A673 (cell line): ENCODE measurements at regions not wholly inside any gene's neighbourhood (a gene's known extent, or its start where the extent isn't known, plus 50 kb on each side); places are given as distances from the start of the nearest gene placed in this dataset.

Experiments used
- CTCF ChIP-seq: fragments of 300-800, 200-600 bp; sonication (generic); conservative IDR thresholded peaks from 2 replicates; pipeline ENCODE4 v1.5.1; 2017; ENCODE audit warnings: low read depth, mild to moderate bottlenecking, antibody characterized with exemption, low read length, moderate library complexity, mixed read lengths
- EZH2 ChIP-seq: fragments of 200-600 bp; sonication (generic); IDR thresholded peaks from 2 replicates; pipeline ENCODE4 v1.6.1; 2017; ENCODE audit warnings: borderline replicate concordance, low read depth, mild to moderate bottlenecking, mixed read lengths, antibody characterized with exemption, low read length; ENCODE audit not compliant: poor library complexity, severe bottlenecking

DNA sequence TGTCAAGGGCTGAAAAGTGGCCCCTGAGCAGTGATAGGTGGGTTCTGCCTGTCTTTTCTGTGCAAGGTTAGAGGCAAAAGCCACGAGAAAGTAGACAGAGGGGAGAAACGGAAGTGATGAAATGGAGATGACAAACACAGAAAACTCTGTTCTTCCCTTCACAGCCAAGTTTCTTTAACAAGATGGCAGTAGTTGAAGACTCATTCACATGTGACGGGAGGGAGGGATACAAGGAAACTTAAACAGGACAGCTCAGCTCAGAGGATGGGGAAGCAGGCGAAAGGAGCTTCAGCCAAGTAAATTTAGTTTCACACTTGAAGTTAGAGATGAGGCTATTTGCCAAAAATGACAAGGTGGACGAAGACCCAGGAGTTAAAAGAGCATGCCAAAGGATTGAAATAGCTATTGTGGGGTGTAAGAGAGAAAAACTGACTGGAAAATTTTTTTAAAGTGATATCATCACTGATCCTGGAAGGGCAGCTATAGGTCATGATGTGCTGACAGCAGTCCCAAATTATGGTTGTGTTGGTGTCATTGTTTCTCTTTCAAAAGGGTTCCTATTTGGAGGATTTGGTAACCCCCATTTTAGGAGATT, 347.9 kb downstream of the EFNB2 start:
- TF ChIP-seq CTCF (no peak), EZH2 (no peak)
